HG03558 (cell line): ENCODE measurements at regions not wholly inside any gene's neighbourhood (a gene's known extent, or its start where the extent isn't known, plus 50 kb on each side); places are given as distances from the start of the nearest gene placed in this dataset.

ENCODE experiments used
- ATAC-seq: cut with Tn5 transposase; IDR thresholded peaks from one replicate; pipeline ENCODE4 v1.9.1; 2021; ENCODE audit warnings: moderate number of reproducible peaks; ENCODE audit not compliant: unreplicated experiment; ENCODE audit errors: extremely low read depth

DNA sequence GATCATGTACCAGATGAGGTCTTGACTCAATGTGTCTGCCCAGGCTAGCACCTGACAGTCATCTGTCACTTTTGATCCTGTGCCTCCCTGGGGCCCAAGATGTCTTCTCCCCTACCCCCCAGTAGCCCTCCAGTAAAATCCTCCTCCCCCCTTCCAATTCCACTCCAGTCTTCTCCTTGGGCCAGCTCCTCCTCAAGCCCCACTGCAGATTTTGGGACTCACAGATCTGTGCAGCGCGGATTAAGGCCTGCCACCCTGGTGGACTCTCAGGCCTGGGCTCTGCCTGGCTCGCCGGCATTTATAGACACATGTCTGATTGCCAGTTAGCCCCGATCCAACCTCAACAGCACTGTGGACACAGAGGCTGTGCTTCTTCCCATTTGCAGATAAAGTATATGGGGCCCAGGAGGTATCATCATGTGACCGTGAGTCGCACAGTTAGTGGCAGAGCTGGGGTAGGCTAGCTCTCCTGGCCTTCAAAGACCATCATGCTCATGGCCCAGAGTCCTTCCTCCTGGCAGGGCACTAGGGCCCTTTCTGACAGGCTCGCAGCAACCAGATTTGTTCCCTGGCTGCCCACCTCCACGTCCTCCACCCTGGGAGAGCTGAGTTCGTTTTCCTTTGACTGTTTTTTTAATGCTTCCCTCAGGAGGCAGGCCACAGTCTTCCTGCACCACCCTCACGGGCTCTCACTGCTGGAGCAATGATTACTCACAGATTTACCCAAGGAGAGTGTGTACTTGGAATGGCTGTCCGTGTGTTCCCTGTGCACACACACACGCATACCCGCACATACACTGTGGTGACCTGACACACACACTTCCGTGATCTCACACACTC, 98.3 kb upstream of the DIO3 start:
- ATAC-seq = no peak

DNA sequence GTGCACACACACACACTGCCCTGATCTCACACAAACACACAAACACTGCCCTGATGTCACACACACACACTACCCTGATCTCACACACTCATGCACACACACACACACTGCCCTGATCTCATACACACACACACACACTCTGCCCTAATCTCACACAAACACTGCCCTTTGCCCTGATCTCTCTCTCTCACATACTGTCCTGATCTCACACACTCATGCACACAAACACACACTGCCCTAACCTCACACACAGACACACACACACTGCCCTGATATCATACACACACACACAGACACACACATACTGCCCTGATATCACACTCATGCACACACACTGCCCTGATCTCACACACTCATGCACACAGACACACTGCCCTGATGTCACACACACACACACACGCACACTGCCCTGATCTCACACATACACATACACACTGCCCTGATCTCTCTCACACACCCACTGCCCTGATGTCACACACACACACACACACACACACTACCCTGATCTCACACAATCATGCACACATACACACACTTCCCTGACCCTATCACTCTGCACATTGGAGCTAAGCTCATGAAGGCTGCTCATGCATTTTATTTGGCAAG, 97.6 kb upstream of the DIO3 start:
- no peak for ATAC-seq

GRCh38 chr14:101464310-101464983, 96.8 kb upstream of the DIO3 start:
- no peak for ATAC-seq

DNA sequence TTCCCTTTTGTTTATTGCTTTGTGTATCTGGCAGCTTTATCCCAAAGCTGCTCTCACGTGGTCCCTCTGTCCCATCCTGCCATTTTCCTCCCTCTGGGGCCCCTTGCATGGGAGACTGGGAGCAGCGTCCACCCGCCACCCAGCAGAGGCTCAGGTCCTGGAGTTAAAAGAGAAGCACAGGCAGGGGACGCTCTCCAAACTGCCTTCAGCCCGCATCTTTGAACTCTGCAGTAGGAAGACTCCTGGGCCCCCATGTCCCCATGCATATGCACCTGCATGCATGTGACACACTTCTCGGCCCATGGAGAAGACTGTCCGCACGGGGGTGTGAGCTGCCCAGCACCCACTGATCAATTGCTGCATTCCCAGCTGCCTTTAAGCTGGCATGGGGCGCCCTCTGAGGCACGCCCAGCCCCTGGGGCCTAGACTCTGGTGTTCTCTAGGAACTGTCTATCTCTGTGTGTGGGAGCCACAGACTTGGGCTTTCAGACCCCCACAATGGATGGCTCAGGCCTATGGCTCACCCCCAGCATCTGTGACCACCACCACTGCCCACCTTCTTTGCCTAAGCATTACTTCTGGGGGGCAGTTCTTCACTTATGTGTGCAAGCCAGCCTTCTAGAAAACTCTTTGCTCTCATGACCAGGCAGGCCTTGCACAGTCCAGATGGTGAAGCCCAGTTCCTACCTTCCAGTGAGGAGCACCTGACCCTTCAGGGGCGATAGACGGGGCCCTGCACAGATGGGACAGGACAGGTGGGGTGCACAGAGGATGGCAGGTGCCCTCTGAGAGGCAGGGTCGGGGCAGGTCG, 96.1 kb upstream of the DIO3 start:
- no peak for ATAC-seq

DNA sequence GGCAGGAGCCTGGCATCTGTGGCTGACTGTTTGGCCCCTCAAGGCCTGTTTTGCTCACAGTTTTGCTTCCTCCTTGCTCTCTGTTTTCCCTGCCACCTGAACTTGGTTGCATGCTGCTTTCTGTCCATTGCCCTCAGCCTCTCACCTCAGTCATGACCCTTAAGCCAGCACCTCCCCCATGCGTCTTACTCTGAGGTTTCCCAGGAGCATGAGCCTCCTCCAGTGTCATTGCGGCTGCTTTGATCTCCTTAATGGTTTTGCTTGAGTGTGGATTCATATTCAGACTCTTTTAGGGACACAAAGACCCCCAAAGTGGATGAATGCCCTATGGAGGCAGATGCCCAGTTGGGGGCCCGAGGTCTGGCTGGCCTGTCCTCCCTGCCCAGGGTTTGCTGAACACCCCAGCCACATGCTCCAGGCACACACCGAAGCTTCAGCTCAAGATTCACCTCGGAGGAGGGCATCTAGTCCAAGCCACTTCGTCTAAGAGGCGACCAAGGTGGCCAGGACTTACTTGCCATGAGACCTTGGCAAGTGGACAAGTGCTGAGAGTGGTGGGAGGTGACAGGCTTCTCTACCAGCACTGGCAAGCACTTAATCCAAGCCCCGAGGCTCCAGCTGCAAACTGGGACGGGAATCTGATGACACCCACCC, 95.4 kb upstream of the DIO3 start:
- ATAC-seq = no peak

- ATAC-seq = no peak
Measured at GRCh38 chr14:101466456-101467180, 94.7 kb upstream of the DIO3 start.

GRCh38 chr14:101467181-101467926, 93.9 kb upstream of the DIO3 start:
- no peak for ATAC-seq

DNA sequence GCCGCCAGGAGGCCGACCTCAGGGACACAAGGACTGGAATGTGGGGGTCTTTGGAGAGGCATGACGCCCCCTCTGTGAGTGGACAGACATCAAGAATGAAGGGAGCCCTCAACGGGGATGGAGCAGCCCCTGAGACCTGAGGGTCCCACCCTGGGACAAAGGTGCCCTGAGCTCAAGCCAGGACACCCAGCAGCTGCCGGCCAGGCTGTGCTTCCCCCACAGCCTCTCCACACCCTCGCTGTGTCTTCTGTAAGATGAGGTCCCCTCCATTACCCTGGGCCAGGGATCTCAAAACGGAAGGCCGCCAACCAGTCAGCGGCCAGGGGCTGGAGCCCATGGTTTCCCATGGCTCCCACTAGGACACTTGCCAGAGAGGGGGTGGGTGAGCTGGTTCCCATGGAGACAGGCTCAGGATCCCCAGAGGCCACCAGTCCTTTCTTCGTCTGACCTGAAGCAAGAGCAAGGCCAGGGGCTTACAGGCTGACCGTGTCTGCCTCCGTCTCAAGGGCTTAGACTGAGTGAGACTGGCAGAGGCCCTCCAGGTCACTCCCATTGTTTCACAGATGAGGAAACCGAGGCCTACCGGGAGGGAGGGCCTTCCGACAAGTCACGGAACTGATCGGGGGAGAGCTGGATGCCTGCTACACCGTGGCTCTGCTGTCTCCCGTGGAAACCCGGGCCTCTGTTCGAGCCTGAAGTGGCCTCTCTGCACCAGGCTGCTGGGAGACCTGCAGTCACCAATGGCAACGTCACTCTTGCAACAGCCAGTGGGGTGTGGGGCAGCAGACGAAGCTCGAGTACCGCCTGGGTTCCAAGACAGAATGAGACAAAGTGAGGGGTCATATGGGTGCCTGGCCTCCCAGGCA, 91.7 kb upstream of the DIO3 start:
- ATAC-seq = no peak

DNA sequence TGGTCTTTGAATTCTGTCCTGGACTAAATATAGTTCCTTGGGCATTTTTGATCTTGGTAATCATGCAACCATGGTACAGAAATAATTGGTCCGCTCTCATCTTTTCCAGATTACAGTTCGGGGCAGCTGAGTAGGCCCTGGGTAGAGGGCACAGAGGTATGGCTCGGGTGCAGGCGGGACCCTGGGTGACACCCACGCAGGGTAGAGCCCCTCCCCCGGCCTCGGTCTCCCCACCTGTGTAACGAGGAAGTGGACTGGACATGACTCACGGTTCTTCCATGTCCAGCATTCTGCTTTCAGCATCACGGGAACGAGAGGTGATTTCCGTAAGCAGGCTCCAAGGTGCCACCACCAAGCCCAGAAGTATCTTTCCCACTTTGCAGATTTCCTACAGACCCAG, 91.0 kb upstream of the DIO3 start:
- no peak for ATAC-seq

GRCh38 chr14:101471723-101472517, 89.4 kb upstream of the DIO3 start:
- no peak for ATAC-seq

DNA sequence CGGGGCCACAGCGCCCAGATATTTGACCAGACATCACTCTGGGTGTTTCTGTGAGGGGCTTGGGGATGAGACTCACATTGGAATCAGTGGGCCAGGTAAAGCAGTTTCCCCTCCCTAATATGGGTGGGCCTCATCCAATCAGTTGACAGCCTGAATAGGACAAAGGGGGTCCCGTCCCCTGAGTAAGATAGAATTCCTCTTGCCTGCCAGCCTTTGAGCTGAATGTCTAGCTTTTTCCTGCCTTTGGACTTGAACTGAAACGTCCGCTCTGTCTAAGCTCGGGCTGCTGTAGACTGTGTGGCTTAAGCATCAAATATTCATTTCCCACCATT, 88.8 kb upstream of the DIO3 start:
- ATAC-seq = no peak

- no peak for ATAC-seq
Measured at GRCh38 chr14:101473045-101473729, 88.1 kb upstream of the DIO3 start.

- no peak for ATAC-seq
Measured at GRCh38 chr14:101473795-101474562, 87.3 kb upstream of the DIO3 start.

GRCh38 chr14:101474563-101475455, 86.5 kb upstream of the DIO3 start:
- no peak for ATAC-seq
